B cell (primary cell): ENCODE measurements at regions not wholly inside any gene's neighbourhood (a gene's known extent, or its start where the extent isn't known, plus 50 kb on each side); places are given as distances from the start of the nearest gene placed in this dataset.

Source experiments
- CTCF ChIP-seq: fragments of 200-600 bp; IDR thresholded peaks from one replicate; pipeline ENCODE4 v1.8.0; 2022; ENCODE audit warnings: antibody characterized with exemption, mild to moderate bottlenecking
- EZH2 ChIP-seq: IDR thresholded peaks from 2 replicates; pipeline ENCODE4 v1.6.1; 2012; ENCODE audit warnings: borderline replicate concordance, low read depth, mild to moderate bottlenecking, moderate library complexity, low read length; ENCODE audit not compliant: insufficient read depth, poor library complexity, severe bottlenecking

- no peak for TF ChIP-seq CTCF
- TF ChIP-seq EZH2 = no peak
Measured at GRCh38 chr1:185421485-185422107, 104.6 kb upstream of the IVNS1ABP start.
